ENCODE measurements at regions not wholly inside any gene's neighbourhood (a gene's known extent, or its start where the extent isn't known, plus 50 kb on each side); places are given as distances from the start of the nearest gene placed in this dataset.

GRCh38 chr3:181174022-181174421, 184.5 kb upstream of the DNAJC19 start:
- no peak overlapping the region for H3K27ac ChIP-seq (ENCODE audit: low read length)
- H3K4me3 ChIP-seq (ENCODE audit: low read length) = no peak overlapping the region
- H3K4me1 ChIP-seq (ENCODE audit: control insufficient read depth, low read depth, low read length) = peaks cover 13% of the 10 kb centered on the region
- no peaks in the 10 kb centered on the region for H3K9me3 ChIP-seq (ENCODE audit: control insufficient read depth, low read depth, low read length)
- no peak overlapping the region for H3K9ac ChIP-seq (ENCODE audit: low read length)
- H3K36me3 ChIP-seq (ENCODE audit: control insufficient read depth, low read depth, low read length) = no peaks in the 10 kb centered on the region
- no peaks in the 10 kb centered on the region for H3K27me3 ChIP-seq (ENCODE audit: control insufficient read depth, insufficient read depth, low read length)

- Histone ChIP-seq H3K36me3 (ENCODE audit: control insufficient read depth, low read depth, low read length) (no peaks in the 10 kb centered on the region), H3K27me3 (ENCODE audit: control insufficient read depth, insufficient read depth, low read length) (no peaks in the 10 kb centered on the region), H3K9me3 (ENCODE audit: control insufficient read depth, low read depth, low read length) (no peaks in the 10 kb centered on the region), H3K9ac (ENCODE audit: low read length) (no peak overlapping the region), H3K4me1 (ENCODE audit: control insufficient read depth, low read depth, low read length) (peaks cover 13% of the 10 kb centered on the region), H3K4me3 (ENCODE audit: low read length) (no peak overlapping the region), H3K27ac (ENCODE audit: low read length) (no peak overlapping the region)
These were observed 183.7 kb upstream of the DNAJC19 start for GRCh38 chr3:181173227-181173626.

DNA sequence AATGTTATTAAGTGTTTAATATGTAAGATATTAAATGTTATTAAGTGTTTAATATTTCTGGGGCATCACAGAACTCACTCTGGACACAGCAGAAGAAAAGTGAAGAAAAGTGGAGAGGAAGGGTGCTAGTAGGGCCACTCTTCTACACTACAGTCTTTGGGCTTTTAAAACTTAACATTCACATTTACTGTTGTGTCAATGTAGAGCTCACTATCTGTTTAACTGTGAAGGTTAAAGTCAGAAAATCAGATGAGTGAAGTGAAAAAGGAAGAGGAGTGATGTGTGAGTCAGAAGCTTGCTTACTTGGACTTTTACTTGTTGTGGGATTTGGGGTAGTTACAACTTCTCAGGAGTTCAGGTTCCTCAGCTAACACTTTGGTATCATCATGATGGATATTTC, 145.3 kb upstream of the DNAJC19 start:
- no peak overlapping the region for H3K9ac ChIP-seq (ENCODE audit: low read length)
- peaks cover 10% of the 10 kb centered on the region for H3K4me1 ChIP-seq (ENCODE audit: control insufficient read depth, low read depth, low read length)
- H3K27me3 ChIP-seq (ENCODE audit: control insufficient read depth, insufficient read depth, low read length) = no peaks in the 10 kb centered on the region
- no peak overlapping the region for H3K27ac ChIP-seq (ENCODE audit: low read length)
- H3K36me3 ChIP-seq (ENCODE audit: control insufficient read depth, low read depth, low read length) = no peaks in the 10 kb centered on the region
- no peaks in the 10 kb centered on the region for H3K9me3 ChIP-seq (ENCODE audit: control insufficient read depth, low read depth, low read length)
- no peak overlapping the region for H3K4me3 ChIP-seq (ENCODE audit: low read length)

DNA sequence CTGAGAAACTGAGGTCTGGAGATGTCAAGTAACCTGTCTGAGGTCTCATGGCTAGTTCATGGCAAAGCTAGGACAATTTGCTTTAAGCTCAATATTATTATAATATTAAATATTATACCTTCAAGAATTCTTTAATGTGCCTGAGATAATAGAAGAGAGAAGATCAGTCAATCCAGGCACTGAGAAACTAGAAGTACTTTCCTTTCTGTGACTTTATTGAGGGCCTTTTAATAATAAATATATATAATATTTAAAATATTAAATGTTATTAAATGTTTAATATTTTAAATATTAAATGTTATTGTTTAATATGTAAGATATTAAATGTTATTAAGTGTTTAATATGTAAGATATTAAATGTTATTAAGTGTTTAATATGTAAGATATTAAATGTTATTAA, 144.3 kb upstream of the DNAJC19 start:
- no peak overlapping the region for H3K4me3 ChIP-seq (ENCODE audit: low read length)
- no peaks in the 10 kb centered on the region for H3K36me3 ChIP-seq (ENCODE audit: control insufficient read depth, low read depth, low read length)
- H3K4me1 ChIP-seq (ENCODE audit: control insufficient read depth, low read depth, low read length) = peaks cover 2% of the 10 kb centered on the region
- no peak overlapping the region for H3K9ac ChIP-seq (ENCODE audit: low read length)
- H3K27me3 ChIP-seq (ENCODE audit: control insufficient read depth, insufficient read depth, low read length) = no peaks in the 10 kb centered on the region
- H3K27ac ChIP-seq (ENCODE audit: low read length) = no peak overlapping the region
- H3K9me3 ChIP-seq (ENCODE audit: control insufficient read depth, low read depth, low read length) = no peaks in the 10 kb centered on the region

DNA sequence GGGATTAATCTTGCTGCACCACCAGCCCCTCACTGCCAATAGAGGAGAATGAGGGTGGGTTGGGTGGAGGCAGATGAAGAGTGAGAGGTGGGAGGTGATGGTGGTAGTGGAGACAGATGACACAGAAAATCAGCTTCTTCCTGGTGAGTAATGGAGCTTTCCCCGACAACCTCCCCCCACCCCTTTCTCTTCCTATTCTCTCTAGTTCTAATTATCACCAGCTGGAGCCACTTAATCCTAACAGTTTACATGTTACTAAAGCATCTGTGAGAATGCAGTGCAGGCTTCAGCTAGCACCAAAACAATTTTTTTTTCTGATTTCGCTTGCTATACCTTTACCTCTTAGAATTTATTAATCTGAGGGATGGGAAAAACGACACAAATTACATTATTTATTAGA, 116.1 kb upstream of the DNAJC19 start:
- no peaks in the 10 kb centered on the region for H3K27me3 ChIP-seq (ENCODE audit: control insufficient read depth, insufficient read depth, low read length)
- no peak overlapping the region for H3K4me3 ChIP-seq (ENCODE audit: low read length)
- no peaks in the 10 kb centered on the region for H3K9me3 ChIP-seq (ENCODE audit: control insufficient read depth, low read depth, low read length)
- H3K27ac ChIP-seq (ENCODE audit: low read length) = no peak overlapping the region
- peaks cover 10% of the 10 kb centered on the region for H3K4me1 ChIP-seq (ENCODE audit: control insufficient read depth, low read depth, low read length)
- no peaks in the 10 kb centered on the region for H3K36me3 ChIP-seq (ENCODE audit: control insufficient read depth, low read depth, low read length)
- H3K9ac ChIP-seq (ENCODE audit: low read length) = no peak overlapping the region

- no peak overlapping the region for H3K9ac ChIP-seq (ENCODE audit: low read length)
- no peaks in the 10 kb centered on the region for H3K9me3 ChIP-seq (ENCODE audit: control insufficient read depth, low read depth, low read length)
- H3K27me3 ChIP-seq (ENCODE audit: control insufficient read depth, insufficient read depth, low read length) = no peaks in the 10 kb centered on the region
- no peaks in the 10 kb centered on the region for H3K36me3 ChIP-seq (ENCODE audit: control insufficient read depth, low read depth, low read length)
- H3K4me1 ChIP-seq (ENCODE audit: control insufficient read depth, low read depth, low read length) = peaks cover 10% of the 10 kb centered on the region
- no peak overlapping the region for H3K27ac ChIP-seq (ENCODE audit: low read length)
- H3K4me3 ChIP-seq (ENCODE audit: low read length) = no peak overlapping the region
These were observed 114.1 kb upstream of the DNAJC19 start for GRCh38 chr3:181103605-181104004.

GRCh38 chr3:181086011-181086410, 96.5 kb upstream of the DNAJC19 start:
- Histone ChIP-seq H3K27ac (ENCODE audit: low read length) (no peak overlapping the region), H3K36me3 (ENCODE audit: control insufficient read depth, low read depth, low read length) (no peaks in the 10 kb centered on the region), H3K9me3 (ENCODE audit: control insufficient read depth, low read depth, low read length) (peaks cover 1% of the 10 kb centered on the region), H3K4me3 (ENCODE audit: low read length) (no peak overlapping the region), H3K27me3 (ENCODE audit: control insufficient read depth, insufficient read depth, low read length) (no peaks in the 10 kb centered on the region), H3K9ac (ENCODE audit: low read length) (no peak overlapping the region), H3K4me1 (ENCODE audit: control insufficient read depth, low read depth, low read length) (no peaks in the 10 kb centered on the region)

- H3K4me3 ChIP-seq (ENCODE audit: low read length) = no peak overlapping the region
- H3K4me1 ChIP-seq (ENCODE audit: control insufficient read depth, low read depth, low read length) = no peaks in the 10 kb centered on the region
- H3K9ac ChIP-seq (ENCODE audit: low read length) = no peak overlapping the region
- no peaks in the 10 kb centered on the region for H3K9me3 ChIP-seq (ENCODE audit: control insufficient read depth, low read depth, low read length)
- H3K36me3 ChIP-seq (ENCODE audit: control insufficient read depth, low read depth, low read length) = no peaks in the 10 kb centered on the region
- H3K27me3 ChIP-seq (ENCODE audit: control insufficient read depth, insufficient read depth, low read length) = no peaks in the 10 kb centered on the region
- H3K27ac ChIP-seq (ENCODE audit: low read length) = no peak overlapping the region
These were observed 92.4 kb upstream of the DNAJC19 start for GRCh38 chr3:181081930-181082329.

GRCh38 chr3:181076558-181076957, 87.0 kb upstream of the DNAJC19 start:
- no peaks in the 10 kb centered on the region for H3K27me3 ChIP-seq (ENCODE audit: control insufficient read depth, insufficient read depth, low read length)
- peaks cover 15% of the 10 kb centered on the region for H3K4me1 ChIP-seq (ENCODE audit: control insufficient read depth, low read depth, low read length)
- H3K9ac ChIP-seq (ENCODE audit: low read length) = no peak overlapping the region

GRCh38 chr3:181075098-181075497, 85.6 kb upstream of the DNAJC19 start:
- no peak overlapping the region for H3K4me3 ChIP-seq (ENCODE audit: low read length)
- no peak overlapping the region for H3K9ac ChIP-seq (ENCODE audit: low read length)
- no peaks in the 10 kb centered on the region for H3K27me3 ChIP-seq (ENCODE audit: control insufficient read depth, insufficient read depth, low read length)
- no peaks in the 10 kb centered on the region for H3K36me3 ChIP-seq (ENCODE audit: control insufficient read depth, low read depth, low read length)
- H3K27ac ChIP-seq (ENCODE audit: low read length) = no peak overlapping the region
- H3K4me1 ChIP-seq (ENCODE audit: control insufficient read depth, low read depth, low read length) = peaks cover 15% of the 10 kb centered on the region
- no peaks in the 10 kb centered on the region for H3K9me3 ChIP-seq (ENCODE audit: control insufficient read depth, low read depth, low read length)

More at GRCh38 chr3:181076558-181076957, 87.0 kb upstream of the DNAJC19 start:
- H3K27ac ChIP-seq (ENCODE audit: low read length) = no peak overlapping the region
- H3K36me3 ChIP-seq (ENCODE audit: control insufficient read depth, low read depth, low read length) = no peaks in the 10 kb centered on the region
- no peaks in the 10 kb centered on the region for H3K9me3 ChIP-seq (ENCODE audit: control insufficient read depth, low read depth, low read length)
- H3K4me3 ChIP-seq (ENCODE audit: low read length) = no peak overlapping the region

GRCh38 chr3:181066143-181067087, 76.9 kb upstream of the DNAJC19 start:
- no peaks in the 10 kb centered on the region for H3K9me3 ChIP-seq (ENCODE audit: control insufficient read depth, low read depth, low read length)
- no peaks in the 10 kb centered on the region for H3K27me3 ChIP-seq (ENCODE audit: control insufficient read depth, insufficient read depth, low read length)
- H3K4me1 ChIP-seq (ENCODE audit: control insufficient read depth, low read depth, low read length) = peaks cover 6% of the 10 kb centered on the region
- no peak overlapping the region for H3K27ac ChIP-seq (ENCODE audit: low read length)
- H3K36me3 ChIP-seq (ENCODE audit: control insufficient read depth, low read depth, low read length) = no peaks in the 10 kb centered on the region
- H3K9ac ChIP-seq (ENCODE audit: low read length) = no peak overlapping the region
- H3K4me3 ChIP-seq (ENCODE audit: low read length) = no peak overlapping the region

DNA sequence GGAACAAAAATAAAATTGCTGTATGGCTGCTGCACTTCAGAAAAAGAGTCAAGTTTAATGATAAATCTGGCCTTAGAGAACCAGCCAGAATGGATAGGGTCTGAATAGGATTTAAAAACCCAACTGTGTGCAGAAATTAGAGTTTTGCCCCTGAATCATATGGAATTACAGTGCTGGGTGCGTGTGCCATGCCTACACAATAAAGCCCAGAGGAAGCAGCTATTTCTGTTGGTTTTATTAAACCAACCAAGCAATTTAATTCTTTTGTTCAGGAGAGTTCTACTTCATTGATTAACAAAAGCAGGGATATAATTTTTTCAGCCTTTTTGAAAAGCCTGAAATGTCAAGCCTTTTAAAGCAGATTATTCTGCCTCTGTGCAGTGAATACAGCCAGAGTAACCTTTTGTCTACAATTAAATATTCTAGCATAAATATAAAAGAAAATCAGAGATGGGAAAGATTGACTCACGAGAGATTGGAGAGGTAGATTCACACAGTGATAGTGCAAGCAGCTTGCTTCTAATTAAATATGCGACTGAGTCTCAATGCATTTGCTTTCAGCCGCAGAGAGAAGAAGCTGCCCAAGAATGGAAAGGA, 66.7 kb upstream of the DNAJC19 start:
- no peak overlapping the region for H3K4me3 ChIP-seq (ENCODE audit: low read length)
- no peak overlapping the region for H3K9ac ChIP-seq (ENCODE audit: low read length)
- no peak overlapping the region for H3K27ac ChIP-seq (ENCODE audit: low read length)
- no peaks in the 10 kb centered on the region for H3K36me3 ChIP-seq (ENCODE audit: control insufficient read depth, low read depth, low read length)
- H3K27me3 ChIP-seq (ENCODE audit: control insufficient read depth, insufficient read depth, low read length) = no peaks in the 10 kb centered on the region
- H3K9me3 ChIP-seq (ENCODE audit: control insufficient read depth, low read depth, low read length) = no peaks in the 10 kb centered on the region
- H3K4me1 ChIP-seq (ENCODE audit: control insufficient read depth, low read depth, low read length) = no peaks in the 10 kb centered on the region

Data from iPS-18a (cell line).